ENCODE measurements at regions not wholly inside any gene's neighbourhood (a gene's known extent, or its start where the extent isn't known, plus 50 kb on each side); places are given as distances from the start of the nearest gene placed in this dataset.

DNA sequence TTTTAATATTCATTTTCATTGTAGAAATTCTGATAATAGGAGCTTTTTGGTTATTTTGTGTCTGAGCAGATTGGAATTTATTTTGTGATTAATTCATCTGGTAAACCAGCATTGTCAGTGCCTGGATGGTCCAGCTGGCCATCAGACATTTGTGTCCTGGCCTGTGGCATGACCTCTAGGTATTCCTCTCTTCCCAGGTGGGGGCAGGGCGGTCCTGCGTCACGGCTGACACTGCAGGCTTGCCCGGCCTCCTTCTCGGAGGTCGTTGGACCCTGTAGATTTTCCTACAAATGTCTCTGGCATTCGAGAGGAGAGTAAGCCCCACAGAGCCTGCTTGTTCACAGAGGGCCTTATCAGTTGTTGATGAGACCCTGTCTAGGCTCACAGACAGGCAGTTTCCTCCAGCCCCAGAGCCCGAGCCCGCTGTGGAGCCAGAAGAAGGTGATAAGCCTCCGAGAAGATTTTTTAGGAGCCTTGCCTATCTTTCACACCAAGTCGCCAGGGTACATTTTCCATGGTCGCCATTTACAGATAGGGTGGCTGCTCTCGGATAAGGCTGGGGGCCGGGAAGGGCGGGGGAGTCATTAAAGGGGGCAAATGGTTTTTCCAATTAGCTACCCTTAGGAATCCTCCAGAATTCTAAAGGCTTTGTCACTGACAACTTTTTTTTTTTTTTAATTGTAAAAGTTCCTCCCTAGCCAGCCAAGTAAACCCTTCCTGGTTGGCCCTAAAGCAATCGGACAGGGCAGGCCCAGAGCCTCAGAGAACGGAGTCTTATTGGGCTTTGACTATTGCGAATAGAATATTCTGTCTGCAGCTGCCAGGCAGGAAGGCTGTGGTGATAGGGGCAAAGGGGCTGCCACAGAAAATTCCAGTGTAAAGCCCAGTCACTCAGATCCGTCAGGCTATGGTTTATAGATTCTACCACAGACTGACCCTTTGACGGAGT lies 78.1 kb upstream of the TBX20 start:
- FAIRE-seq: no peak

GRCh38 chr7:35329026-35329425 lies 75.1 kb upstream of the TBX20 start:
- no peak for FAIRE-seq

- no peak for FAIRE-seq
Observed at GRCh38 chr7:35319606-35320005, 65.7 kb upstream of the TBX20 start.

DNA sequence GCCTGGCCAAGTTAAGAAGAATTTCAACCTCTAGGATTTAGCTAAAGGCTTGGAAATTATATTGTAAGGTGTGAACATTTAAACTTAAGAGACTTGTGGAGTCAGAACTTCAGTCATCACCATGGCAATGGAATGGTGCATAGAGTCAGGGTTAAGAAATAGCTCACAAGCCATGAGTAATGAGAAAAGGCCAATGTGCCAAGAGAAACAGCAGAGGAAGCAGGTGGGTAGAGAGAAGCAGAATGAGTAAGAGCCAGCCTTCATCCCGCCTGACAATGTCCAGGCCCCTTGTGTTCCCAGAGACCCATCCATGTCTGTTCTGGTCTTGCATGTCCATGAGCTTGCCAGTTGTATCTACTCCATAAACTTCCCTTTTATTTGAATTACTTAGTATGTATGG lies 62.6 kb upstream of the TBX20 start:
- no peak for FAIRE-seq

- no peak for FAIRE-seq
Observed at GRCh38 chr7:35315517-35315916, 61.6 kb upstream of the TBX20 start.

DNA sequence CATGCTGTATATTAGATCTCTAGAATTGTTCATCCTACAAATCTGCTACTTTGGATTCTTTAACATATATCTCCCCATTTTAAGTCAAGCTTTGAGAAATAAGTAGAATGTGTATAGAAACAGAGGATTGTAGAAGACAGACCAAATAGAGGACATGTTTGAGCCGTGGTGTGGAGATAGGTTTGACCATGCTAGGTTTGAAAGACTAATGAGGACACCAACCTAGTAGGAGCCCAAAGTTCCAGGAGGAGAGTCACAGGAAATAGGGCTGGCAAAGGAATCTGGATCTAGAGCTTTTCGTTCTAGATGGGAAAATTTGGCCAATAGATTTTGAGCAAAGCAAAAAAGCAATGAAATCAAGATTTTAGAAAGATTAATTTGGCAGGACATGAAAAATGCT lies 60.5 kb upstream of the TBX20 start:
- FAIRE-seq: no peak

DNA sequence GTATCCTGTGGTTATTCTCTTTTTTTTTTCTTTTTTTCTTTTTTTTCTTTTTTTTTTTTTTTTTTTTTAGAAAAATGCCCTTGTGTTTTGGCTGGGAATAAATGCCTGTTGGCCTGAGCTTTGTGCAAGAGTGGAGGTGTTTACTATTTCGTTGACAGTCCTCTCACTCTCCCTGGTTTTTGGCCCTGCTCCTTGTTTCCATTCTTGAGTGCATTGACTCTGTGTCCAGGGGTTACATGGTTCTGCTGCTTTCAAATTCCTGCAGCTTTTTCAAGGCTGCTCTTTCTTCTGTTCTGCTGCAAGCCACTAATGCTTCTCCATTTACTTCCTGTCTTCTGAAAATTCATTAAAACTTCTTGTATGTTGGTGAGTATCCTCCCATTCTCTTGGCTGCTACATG lies 59.7 kb upstream of the TBX20 start:
- FAIRE-seq: no peak
